Colonic mucosa (tissue), 4 donors: ENCODE measurements at regions not wholly inside any gene's neighbourhood (a gene's known extent, or its start where the extent isn't known, plus 50 kb on each side); places are given as distances from the start of the nearest gene placed in this dataset.
"Not testable (repeated sequence)": the region's sequence is repeated elsewhere in the genome, so short reads cannot be mapped to it uniquely, and the experiment has no call there.

Experiments
- DNase-seq: peaks from one replicate; pipeline ENCODE4 v3.0.0-alpha.2; 2020
- H3K27ac ChIP-seq: fragments of 200-600 bp; one replicate; pipeline ENCODE4 v1.8.0; 2021
- H3K27me3 ChIP-seq: fragments of 200-600 bp; one replicate; pipeline ENCODE4 v1.8.0; 2021
- H3K36me3 ChIP-seq: fragments of 200-600 bp; one replicate; pipeline ENCODE4 v1.8.0; 2021
- H3K4me1 ChIP-seq: fragments of 200-600 bp; one replicate; pipeline ENCODE4 v1.8.0; 2021; ENCODE audit warnings: mild to moderate bottlenecking
- H3K4me3 ChIP-seq: fragments of 200-600 bp; one replicate; pipeline ENCODE4 v1.8.0; 2021
- H3K9ac ChIP-seq, 2 donors: one replicate each; pipeline ENCODE4 v1.7.0; 2013; ENCODE audit warnings: control low read depth in 2 of 2, low read depth in 2 of 2, low read length in 2 of 2
- H3K9me3 ChIP-seq: fragments of 200-600 bp; one replicate; pipeline ENCODE4 v1.8.0; 2021
- intact Hi-C: fragments of 100-400 bp; cut with DNase I; formaldehyde crosslinking; loops from one replicate; pipeline ENCODE4 v1.14.1; 2022
- TF ChIP-seq, protein P1 (sequence below): fragments of 200-600 bp; IDR thresholded peaks from one replicate; pipeline ENCODE4 v1.8.0; 2022; ENCODE audit warnings: antibody characterized with exemption, mild to moderate bottlenecking
- donor health status: healthy.
- donor health status: DM: no; HTN: no; CAD: no.
- donor health status: DM: no; HTN: no; CAD: no.

DNA sequence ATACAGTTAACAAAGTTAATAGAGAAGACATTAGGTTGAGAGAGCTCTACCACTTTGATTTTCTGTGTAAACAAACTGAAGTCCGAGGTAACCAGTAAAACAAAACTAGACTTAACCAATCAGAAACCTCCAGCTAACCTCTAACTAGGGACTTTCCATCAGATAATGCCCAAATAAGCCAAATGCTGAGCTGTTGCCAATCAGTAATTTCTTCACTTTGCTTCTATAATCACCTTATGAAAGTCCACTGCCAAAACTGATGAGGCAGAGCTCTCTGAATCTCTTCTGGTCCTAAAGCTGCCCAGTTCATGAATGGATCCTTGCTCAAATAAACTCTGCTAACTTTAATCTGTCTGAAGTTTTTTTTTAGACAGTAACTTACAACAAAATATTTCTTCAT is 448.0 kb upstream of the NECTIN3 start:
- no peak for DNase-seq
- TF ChIP-seq, protein P1, sequence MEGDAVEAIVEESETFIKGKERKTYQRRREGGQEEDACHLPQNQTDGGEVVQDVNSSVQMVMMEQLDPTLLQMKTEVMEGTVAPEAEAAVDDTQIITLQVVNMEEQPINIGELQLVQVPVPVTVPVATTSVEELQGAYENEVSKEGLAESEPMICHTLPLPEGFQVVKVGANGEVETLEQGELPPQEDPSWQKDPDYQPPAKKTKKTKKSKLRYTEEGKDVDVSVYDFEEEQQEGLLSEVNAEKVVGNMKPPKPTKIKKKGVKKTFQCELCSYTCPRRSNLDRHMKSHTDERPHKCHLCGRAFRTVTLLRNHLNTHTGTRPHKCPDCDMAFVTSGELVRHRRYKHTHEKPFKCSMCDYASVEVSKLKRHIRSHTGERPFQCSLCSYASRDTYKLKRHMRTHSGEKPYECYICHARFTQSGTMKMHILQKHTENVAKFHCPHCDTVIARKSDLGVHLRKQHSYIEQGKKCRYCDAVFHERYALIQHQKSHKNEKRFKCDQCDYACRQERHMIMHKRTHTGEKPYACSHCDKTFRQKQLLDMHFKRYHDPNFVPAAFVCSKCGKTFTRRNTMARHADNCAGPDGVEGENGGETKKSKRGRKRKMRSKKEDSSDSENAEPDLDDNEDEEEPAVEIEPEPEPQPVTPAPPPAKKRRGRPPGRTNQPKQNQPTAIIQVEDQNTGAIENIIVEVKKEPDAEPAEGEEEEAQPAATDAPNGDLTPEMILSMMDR, result no peak

DNA sequence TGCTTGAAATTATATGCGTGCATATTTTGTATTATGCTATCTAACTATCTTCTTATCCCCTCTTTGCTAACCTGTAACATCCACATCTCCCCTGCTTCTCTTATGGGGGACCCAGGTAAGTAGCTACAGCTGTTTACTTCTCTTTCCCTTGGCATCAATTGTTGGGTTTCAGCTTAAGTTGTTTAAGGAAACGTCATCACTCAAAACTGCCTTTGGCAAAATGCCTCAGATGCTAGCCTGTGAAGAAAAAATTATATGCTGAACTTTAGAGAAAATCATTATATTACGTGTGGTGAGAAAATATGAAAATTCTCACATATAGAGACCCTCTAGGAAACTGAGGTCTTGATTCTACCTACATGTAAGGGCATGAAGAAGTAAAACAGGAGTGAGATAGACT is 447.0 kb upstream of the NECTIN3 start:
- H3K27ac ChIP-seq, result no peak overlapping the region
- H3K4me3 ChIP-seq, result no peak overlapping the region
- H3K27me3 ChIP-seq, result no peaks in the 10 kb centered on the region
- no peak for DNase-seq
- H3K9me3 ChIP-seq, result no peaks in the 10 kb centered on the region
- no peaks in the 10 kb centered on the region for H3K36me3 ChIP-seq
- H3K9ac ChIP-seq, result no peak overlapping the region
- intact Hi-C loops, result no loop called here
- no peaks in the 10 kb centered on the region for H3K4me1 ChIP-seq
- TF ChIP-seq, protein P1, result no peak

More for the DNA sequence above, 448.0 kb upstream of the NECTIN3 start:
- H3K9ac ChIP-seq, result no peak overlapping the region
- H3K27ac ChIP-seq, result no peak overlapping the region
- no peaks in the 10 kb centered on the region for H3K27me3 ChIP-seq
- intact Hi-C loops, result no loop called here
- no peaks in the 10 kb centered on the region for H3K36me3 ChIP-seq
- no peak overlapping the region for H3K4me3 ChIP-seq
- no peaks in the 10 kb centered on the region for H3K9me3 ChIP-seq
- no peaks in the 10 kb centered on the region for H3K4me1 ChIP-seq

DNA sequence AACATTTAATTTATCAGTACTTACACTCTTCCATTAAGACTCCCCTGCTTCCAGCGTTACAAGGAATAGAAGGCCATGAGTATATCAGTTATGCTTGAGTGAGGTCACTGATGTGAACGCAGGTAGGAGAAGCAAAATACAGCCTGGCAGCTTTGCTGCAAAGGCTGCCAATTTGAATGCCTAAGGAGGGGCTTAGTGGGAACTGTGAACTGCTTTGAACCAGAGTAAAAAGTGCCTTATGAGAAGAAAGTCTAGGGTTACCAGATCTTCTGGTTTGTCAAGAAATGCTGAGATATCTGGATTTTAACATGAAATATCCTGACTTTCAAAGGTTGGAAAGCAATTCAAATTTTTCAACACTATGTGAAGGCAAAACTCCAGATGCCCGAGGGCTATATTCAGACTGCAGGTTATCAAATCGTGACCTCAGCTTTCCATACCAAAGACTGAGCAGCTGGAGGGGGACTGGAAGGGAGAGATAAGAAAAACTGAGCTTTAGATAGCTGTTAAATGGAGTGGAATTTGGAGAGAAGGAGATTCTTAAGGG is 446.3 kb upstream of the NECTIN3 start:
- no peak for DNase-seq
- no peaks in the 10 kb centered on the region for H3K27me3 ChIP-seq
- H3K36me3 ChIP-seq, result no peaks in the 10 kb centered on the region
- no peak overlapping the region for H3K4me3 ChIP-seq
- intact Hi-C loops, result no loop called here
- TF ChIP-seq, protein P1, result no peak
- no peak overlapping the region for H3K9ac ChIP-seq
- no peaks in the 10 kb centered on the region for H3K4me1 ChIP-seq
- H3K27ac ChIP-seq, result no peak overlapping the region
- H3K9me3 ChIP-seq, result no peaks in the 10 kb centered on the region

DNA sequence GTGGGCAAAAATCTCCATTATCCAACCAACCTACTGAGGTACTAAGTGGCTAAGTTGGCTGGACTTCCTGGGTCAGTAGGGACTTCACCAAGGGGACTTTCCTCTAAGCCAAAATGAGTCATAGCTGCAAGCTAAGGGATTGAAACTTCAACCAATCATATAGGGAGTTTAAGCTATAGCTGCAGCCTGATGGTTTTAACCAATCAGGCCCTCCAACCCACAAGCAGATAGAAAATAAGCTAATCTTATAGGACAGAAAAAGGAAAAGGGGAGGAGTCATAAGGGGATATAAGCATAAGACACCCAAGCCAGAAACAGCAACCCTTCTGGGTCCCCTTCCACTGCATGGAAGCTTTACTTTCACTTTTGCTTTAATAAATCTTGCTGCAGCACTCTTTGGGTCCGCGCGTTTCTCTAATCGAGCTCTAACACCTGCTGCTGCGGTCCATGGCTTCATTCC is 444.9 kb upstream of the NECTIN3 start:
- intact Hi-C loops, H3K9ac ChIP-seq, H3K36me3 ChIP-seq, DNase-seq, H3K4me1 ChIP-seq, H3K27ac ChIP-seq, H3K9me3 ChIP-seq, H3K27me3 ChIP-seq, H3K4me3 ChIP-seq: not testable (repeated sequence)

DNA sequence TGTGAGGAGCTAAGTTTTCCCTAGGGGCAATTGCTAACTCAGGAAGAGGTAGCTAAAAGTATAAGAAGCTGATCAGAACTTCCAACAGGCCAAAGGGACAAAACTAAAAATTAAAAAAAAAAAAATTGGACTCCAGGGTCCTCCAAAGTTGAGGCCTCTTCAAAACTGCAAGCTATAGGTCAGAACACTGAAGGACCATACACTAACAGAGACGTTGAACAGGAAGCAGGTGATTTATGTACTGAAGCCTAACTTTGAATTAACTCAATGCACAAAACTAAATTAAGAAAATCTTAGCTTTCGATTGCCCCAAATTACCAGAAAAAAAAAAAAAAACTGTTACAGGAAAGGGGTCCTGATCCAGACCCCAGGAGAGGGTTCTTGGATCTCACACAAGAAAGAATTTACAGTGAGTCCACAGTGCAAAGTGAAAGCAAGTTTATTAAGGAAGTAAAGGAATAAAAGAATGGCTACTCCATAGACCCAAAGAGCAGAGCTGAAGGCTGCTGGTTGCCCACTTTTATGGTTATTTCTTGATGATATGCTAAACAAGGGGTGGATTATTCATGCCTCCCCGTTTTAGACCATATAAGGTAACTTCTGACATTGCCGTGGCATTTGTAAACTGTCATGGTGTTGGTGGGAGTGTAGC is 442.8 kb upstream of the NECTIN3 start:
- no peaks in the 10 kb centered on the region for H3K9me3 ChIP-seq
- no peak overlapping the region for H3K27ac ChIP-seq
- no peak overlapping the region for H3K9ac ChIP-seq
- no peaks in the 10 kb centered on the region for H3K27me3 ChIP-seq
- no peaks in the 10 kb centered on the region for H3K4me1 ChIP-seq
- H3K4me3 ChIP-seq, result no peak overlapping the region
- intact Hi-C loops, result no loop called here
- no peaks in the 10 kb centered on the region for H3K36me3 ChIP-seq
- TF ChIP-seq, protein P1, result no peak
- DNase-seq, result no peak

DNA sequence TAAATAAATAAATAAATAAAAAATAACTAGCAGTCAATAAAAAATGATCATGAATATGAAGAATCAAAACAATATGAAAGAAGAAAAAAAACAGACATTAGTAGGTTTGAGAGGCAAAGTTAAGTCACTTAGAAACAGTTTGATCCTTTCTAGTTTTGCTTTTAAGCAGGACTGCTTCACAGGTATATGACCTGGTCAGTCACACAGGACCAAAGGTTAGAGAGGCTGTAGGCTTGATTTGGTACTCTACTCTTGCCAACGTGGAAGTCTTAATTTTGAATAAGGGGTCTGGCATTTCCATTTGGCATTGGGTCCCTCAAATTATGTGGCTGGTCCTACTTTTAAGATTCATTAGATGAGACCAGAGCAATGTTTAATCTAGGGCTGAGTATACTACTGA is 441.7 kb upstream of the NECTIN3 start:
- H3K9ac ChIP-seq, result no peak overlapping the region
- intact Hi-C loops, result no loop called here
- no peaks in the 10 kb centered on the region for H3K4me1 ChIP-seq
- H3K27ac ChIP-seq, result no peak overlapping the region
- H3K27me3 ChIP-seq, result no peaks in the 10 kb centered on the region
- no peak for DNase-seq
- H3K36me3 ChIP-seq, result no peaks in the 10 kb centered on the region
- H3K4me3 ChIP-seq, result no peak overlapping the region
- H3K9me3 ChIP-seq, result no peaks in the 10 kb centered on the region
- TF ChIP-seq, protein P1, result no peak
